WTC11 (cell line): ENCODE measurements at regions not wholly inside any gene's neighbourhood (a gene's known extent, or its start where the extent isn't known, plus 50 kb on each side); places are given as distances from the start of the nearest gene placed in this dataset.

Experiments
- ATAC-seq: fragments of 200-7000 bp; cut with Tn5 transposase; 2 replicates; pipeline ENCODE4 v1.10.0; 2021; ENCODE audit warnings: mild to moderate bottlenecking, moderate library complexity
- CTCF ChIA-PET: fragments of 300-600 bp; sonication (Branson Sonifier 250); formaldehyde crosslinking; loops from one replicate; lab custom pipeline; 2021; ENCODE audit warnings: antibody characterized with exemption; lab: Charles Lee
- POLR2A ChIA-PET: fragments of 350-600 bp; sonication (Branson Sonifier 250); formaldehyde crosslinking; loops from one replicate; lab custom pipeline; 2021; ENCODE audit warnings: antibody characterized with exemption; lab: Charles Lee
- DNase-seq: peaks from one replicate; pipeline ENCODE4 v3.0.0; 2021; ENCODE audit warnings: low spot score
- H3K27ac Mint-ChIP-seq: 2 replicates; pipeline ENCODE4 v1.8.0; 2021; ENCODE audit warnings: mixed read lengths
- H3K27me3 Mint-ChIP-seq: 2 replicates; pipeline ENCODE4 v1.8.0; 2021; ENCODE audit warnings: low read depth, mild to moderate bottlenecking, moderate library complexity, mixed read lengths
- H3K36me3 Mint-ChIP-seq: 2 replicates; pipeline ENCODE4 v1.8.0; 2021; ENCODE audit warnings: mixed read lengths
- H3K4me1 Mint-ChIP-seq: 2 replicates; pipeline ENCODE4 v1.8.0; 2022; ENCODE audit warnings: mixed read lengths
- H3K4me3 Mint-ChIP-seq: 2 replicates; pipeline ENCODE4 v1.8.0; 2021; ENCODE audit warnings: mild to moderate bottlenecking, moderate library complexity, mixed read lengths
- H3K9me3 Mint-ChIP-seq: 2 replicates; pipeline ENCODE4 v1.8.0; 2021; ENCODE audit warnings: mixed read lengths
- ARID4B ChIP-seq: sonication (generic); formaldehyde crosslinking; IDR thresholded peaks from 2 replicates; pipeline ENCODE4 v1.8.0; 2023; ENCODE audit warnings: missing genetic modification reagents, mild to moderate bottlenecking, borderline replicate concordance
- ATF6 ChIP-seq: sonication (generic); formaldehyde crosslinking; IDR thresholded peaks from 2 replicates; pipeline ENCODE4 v1.8.1; 2023; ENCODE audit warnings: mild to moderate bottlenecking, missing genetic modification reagents
- CDX4 ChIP-seq: fragments of 250-450 bp; sonication (Bioruptor Pico); IDR thresholded peaks from 2 replicates; pipeline ENCODE4 v1.9.0; 2021; ENCODE audit warnings: moderate library complexity, mild to moderate bottlenecking, inconsistent platforms, borderline replicate concordance
- FOXJ3 ChIP-seq: sonication (generic); formaldehyde crosslinking; IDR thresholded peaks from 2 replicates; pipeline ENCODE4 v1.9.0; 2021; ENCODE audit warnings: missing genetic modification reagents, mild to moderate bottlenecking, borderline replicate concordance
- JUN ChIP-seq: sonication (generic); formaldehyde crosslinking; IDR thresholded peaks from 2 replicates; pipeline ENCODE4 v1.8.0; 2023; ENCODE audit warnings: mild to moderate bottlenecking, missing genetic modification reagents
- NFE2L1 ChIP-seq: sonication (generic); formaldehyde crosslinking; IDR thresholded peaks from 2 replicates; pipeline ENCODE4 v1.8.1; 2023; ENCODE audit warnings: missing genetic modification reagents
- PRDM15 ChIP-seq: sonication (generic); formaldehyde crosslinking; IDR thresholded peaks from 2 replicates; pipeline ENCODE4 v1.8.0; 2022; ENCODE audit warnings: missing genetic modification reagents
- SP1 ChIP-seq: sonication (generic); formaldehyde crosslinking; conservative IDR thresholded peaks from 2 replicates; pipeline ENCODE4 v1.8.1; 2022; ENCODE audit warnings: missing genetic modification reagents
- TEAD1 ChIP-seq: sonication (generic); formaldehyde crosslinking; IDR thresholded peaks from 2 replicates; pipeline ENCODE4 v1.8.0; 2022; ENCODE audit warnings: mild to moderate bottlenecking, missing genetic modification reagents
- USF1 ChIP-seq: sonication (generic); formaldehyde crosslinking; IDR thresholded peaks from 2 replicates; pipeline ENCODE4 v1.8.0; 2022; ENCODE audit warnings: mild to moderate bottlenecking, missing genetic modification reagents
- ZNF219 ChIP-seq: sonication (generic); formaldehyde crosslinking; IDR thresholded peaks from 2 replicates; pipeline ENCODE4 v1.8.0; 2023; ENCODE audit warnings: missing genetic modification reagents, mild to moderate bottlenecking, borderline replicate concordance
- ZNF263 ChIP-seq: sonication (generic); formaldehyde crosslinking; IDR thresholded peaks from 2 replicates; pipeline ENCODE4 v1.8.1; 2022; ENCODE audit warnings: low read depth, mild to moderate bottlenecking, moderate library complexity, missing genetic modification reagents
- ZNF423 ChIP-seq: fragments of 250-450 bp; sonication (Bioruptor Pico); IDR thresholded peaks from 2 replicates; pipeline ENCODE4 v2.1.2; 2022; ENCODE audit warnings: mild to moderate bottlenecking, moderate library complexity
- TF ChIP-seq, protein P1 (sequence below): sonication (generic); formaldehyde crosslinking; IDR thresholded peaks from 2 replicates; pipeline ENCODE4 v1.8.0; 2022; ENCODE audit warnings: mild to moderate bottlenecking, missing genetic modification reagents
- TF ChIP-seq, protein P2 (sequence below): sonication (generic); formaldehyde crosslinking; IDR thresholded peaks from 2 replicates; pipeline ENCODE4 v1.8.1; 2023; ENCODE audit warnings: mild to moderate bottlenecking, missing genetic modification reagents

- Mint-ChIP-seq H3K27ac (no peak overlapping the region), H3K27me3 (no peaks in the 10 kb centered on the region), H3K36me3 (no peaks in the 10 kb centered on the region), H3K4me3 (no peak overlapping the region)
- no peak for ATAC-seq
- DNase-seq: no peak
- TF ChIP-seq JUN (CRISPR knock-in tag) (no peak), ZNF423 (CRISPR knock-in tag) (no peak), USF1 (CRISPR knock-in tag) (no peak), ZNF263 (CRISPR knock-in tag) (no peak), TEAD1 (CRISPR knock-in tag) (no peak)
- TF ChIP-seq, all 79 proteins: peak for 0
- ChIA-PET POLR2A (no interaction called here), CTCF (no interaction called here)
- Mint-ChIP-seq H3K4me1 (no peaks in the 10 kb centered on the region), H3K9me3 (no peaks in the 10 kb centered on the region)
These were observed 1389.1 kb upstream of the PIK3C3 start for GRCh38 chr18:40565805-40566509.

- H3K36me3 Mint-ChIP-seq: no peaks in the 10 kb centered on the region
- no peak for TF ChIP-seq ARID4B (CRISPR knock-in tag)
- TF ChIP-seq, protein P1, sequence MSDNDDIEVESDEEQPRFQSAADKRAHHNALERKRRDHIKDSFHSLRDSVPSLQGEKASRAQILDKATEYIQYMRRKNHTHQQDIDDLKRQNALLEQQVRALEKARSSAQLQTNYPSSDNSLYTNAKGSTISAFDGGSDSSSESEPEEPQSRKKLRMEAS (CRISPR knock-in tag): no peak
- no peak for TF ChIP-seq NFE2L1 (CRISPR knock-in tag)
- TF ChIP-seq FOXJ3: no peak
- no peak for TF ChIP-seq ATF6 (CRISPR knock-in tag)
- TF ChIP-seq SP1: no peak
- TF ChIP-seq, protein P2, sequence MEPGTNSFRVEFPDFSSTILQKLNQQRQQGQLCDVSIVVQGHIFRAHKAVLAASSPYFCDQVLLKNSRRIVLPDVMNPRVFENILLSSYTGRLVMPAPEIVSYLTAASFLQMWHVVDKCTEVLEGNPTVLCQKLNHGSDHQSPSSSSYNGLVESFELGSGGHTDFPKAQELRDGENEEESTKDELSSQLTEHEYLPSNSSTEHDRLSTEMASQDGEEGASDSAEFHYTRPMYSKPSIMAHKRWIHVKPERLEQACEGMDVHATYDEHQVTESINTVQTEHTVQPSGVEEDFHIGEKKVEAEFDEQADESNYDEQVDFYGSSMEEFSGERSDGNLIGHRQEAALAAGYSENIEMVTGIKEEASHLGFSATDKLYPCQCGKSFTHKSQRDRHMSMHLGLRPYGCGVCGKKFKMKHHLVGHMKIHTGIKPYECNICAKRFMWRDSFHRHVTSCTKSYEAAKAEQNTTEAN (CRISPR knock-in tag): no peak
- TF ChIP-seq ZNF219 (CRISPR knock-in tag): no peak
- no peak for TF ChIP-seq PRDM15 (CRISPR knock-in tag)
- TF ChIP-seq CDX4 (CRISPR knock-in tag): no peak
- TF ChIP-seq, all 79 proteins: peak for 0
- DNase-seq: no peak
- Mint-ChIP-seq H3K27ac (no peak overlapping the region), H3K4me1 (peaks cover under 1% of the 10 kb centered on the region; the same call in 1 of the 2 replicates), H3K9me3 (no peaks in the 10 kb centered on the region), H3K4me3 (no peak overlapping the region), H3K27me3 (no peaks in the 10 kb centered on the region)
- POLR2A ChIA-PET: no interaction called here
- no peak for ATAC-seq
- CTCF ChIA-PET: no interaction called here
These were observed 1395.5 kb upstream of the PIK3C3 start for GRCh38 chr18:40559556-40559955.
